Neural progenitor cell (in vitro differentiated cells): ENCODE measurements at regions not wholly inside any gene's neighbourhood (a gene's known extent, or its start where the extent isn't known, plus 50 kb on each side); places are given as distances from the start of the nearest gene placed in this dataset.

Source experiments
- DNase-seq: peaks from one replicate; pipeline ENCODE4 v3.0.0-alpha.2; 2016; ENCODE audit warnings: low spot score
- H2AFZ ChIP-seq: fragments of 200-600 bp; sonication (generic); replicated peaks from 2 replicates; pipeline ENCODE4 v1.6.1; 2016; ENCODE audit warnings: antibody characterized with exemption
- H3F3A ChIP-seq: fragments of 200-600 bp; sonication (generic); 2 replicates; pipeline ENCODE4 v1.6.1; 2016; ENCODE audit warnings: antibody characterized with exemption, low read depth
- H3K27ac ChIP-seq: fragments of 200-600 bp; sonication (generic); 2 replicates; pipeline ENCODE4 v1.5.1; 2016; ENCODE audit warnings: mild to moderate bottlenecking
- H3K27me3 ChIP-seq: fragments of 200-600 bp; sonication (generic); 2 replicates; pipeline ENCODE4 v1.6.1; 2016; ENCODE audit warnings: mild to moderate bottlenecking, moderate library complexity
- H3K36me3 ChIP-seq: fragments of 200-600 bp; sonication (generic); 2 replicates; pipeline ENCODE4 v1.5.1; 2016
- H3K4me1 ChIP-seq: fragments of 200-600 bp; sonication (generic); 2 replicates; pipeline ENCODE4 v1.6.1; 2016; ENCODE audit warnings: mixed run types
- H3K4me2 ChIP-seq: fragments of 200-600 bp; sonication (generic); 2 replicates; pipeline ENCODE4 v1.6.1; 2016
- H3K4me3 ChIP-seq: fragments of 200-600 bp; sonication (generic); 2 replicates; pipeline ENCODE4 v1.5.1; 2016
- H3K79me2 ChIP-seq: fragments of 200-600 bp; sonication (generic); 2 replicates; pipeline ENCODE4 v1.6.1; 2016; ENCODE audit warnings: low read depth
- H3K9ac ChIP-seq: fragments of 200-600 bp; sonication (generic); 2 replicates; pipeline ENCODE4 v1.6.1; 2016
- H3K9me3 ChIP-seq: fragments of 200-600 bp; sonication (generic); 2 replicates; pipeline ENCODE4 v1.5.1; 2016; ENCODE audit warnings: low read depth
- H4K20me1 ChIP-seq: fragments of 200-600 bp; sonication (generic); 2 replicates; pipeline ENCODE4 v1.6.1; 2016; ENCODE audit warnings: low read depth
- H3K27ac Mint-ChIP-seq: 3 replicates; pipeline ENCODE4 v1.8.0; 2021; ENCODE audit warnings: mixed read lengths
- H3K27me3 Mint-ChIP-seq: 2 replicates; pipeline ENCODE4 v1.8.0; 2022; ENCODE audit warnings: low read depth, mild to moderate bottlenecking, inconsistent platforms, moderate library complexity, mixed read lengths; ENCODE audit not compliant: insufficient read depth
- H3K36me3 Mint-ChIP-seq: 3 replicates; pipeline ENCODE4 v1.8.0; 2021; ENCODE audit warnings: mixed read lengths
- H3K4me1 Mint-ChIP-seq: 3 replicates; pipeline ENCODE4 v1.8.0; 2021; ENCODE audit warnings: mixed read lengths
- H3K4me3 Mint-ChIP-seq: 3 replicates; pipeline ENCODE4 v1.8.0; 2021; ENCODE audit warnings: mild to moderate bottlenecking, moderate library complexity, mixed read lengths
- H3K9me3 Mint-ChIP-seq: 3 replicates; pipeline ENCODE4 v1.8.0; 2020; ENCODE audit warnings: mixed read lengths
- EZH2 ChIP-seq: fragments of 200-600 bp; sonication (generic); IDR thresholded peaks from 2 replicates; pipeline ENCODE4 v1.6.1; 2017; ENCODE audit warnings: antibody characterized with exemption, mild to moderate bottlenecking, moderate library complexity
- EZH2phosphoT487 ChIP-seq: fragments of 200-600 bp; sonication (generic); IDR thresholded peaks from 2 replicates; pipeline ENCODE4 v1.6.1; 2017; ENCODE audit warnings: antibody characterized with exemption
- TF ChIP-seq, protein P1 (sequence below): fragments of 200-600 bp; sonication (generic); IDR thresholded peaks from 2 replicates; pipeline ENCODE4 v1.5.1; 2017; ENCODE audit warnings: antibody characterized with exemption, mild to moderate bottlenecking

DNA sequence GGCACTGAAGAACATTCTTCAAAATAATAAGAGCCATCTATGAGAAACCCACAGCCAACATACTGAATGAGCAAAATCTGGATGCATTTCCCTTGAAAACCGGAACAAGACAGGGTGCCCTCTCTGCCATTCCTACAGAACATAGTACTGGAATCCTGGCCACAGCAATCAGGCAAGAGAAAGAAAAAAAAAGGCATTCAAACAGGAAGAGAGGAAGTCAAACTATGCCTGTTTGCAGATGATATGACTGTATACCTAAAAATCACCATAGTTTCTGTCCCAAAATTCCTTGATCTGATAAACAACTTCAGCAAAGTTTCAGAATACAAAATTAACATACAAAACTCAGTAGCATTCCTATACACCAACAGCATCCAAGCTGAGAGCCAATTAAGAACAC is 119.5 kb upstream of the PARD3B start:
- no peaks in the 10 kb centered on the region for H3K79me2 ChIP-seq
- no peaks in the 10 kb centered on the region for H3K36me3 ChIP-seq
- Mint-ChIP-seq H3K4me1 (no peaks in the 10 kb centered on the region), H3K27me3 (no peaks in the 10 kb centered on the region), H3K4me3 (no peak overlapping the region), H3K9me3 (peaks cover 23% of the 10 kb centered on the region), H3K36me3 (peaks cover 3% of the 10 kb centered on the region), H3K27ac (no peak overlapping the region)
- H3K27ac ChIP-seq: no peak overlapping the region
- no peaks in the 10 kb centered on the region for H4K20me1 ChIP-seq
- no peak overlapping the region for H2AFZ ChIP-seq
- H3F3A ChIP-seq: no peaks in the 10 kb centered on the region
- H3K27me3 ChIP-seq: no peaks in the 10 kb centered on the region
- no peak overlapping the region for H3K9ac ChIP-seq
- TF ChIP-seq, protein P1, sequence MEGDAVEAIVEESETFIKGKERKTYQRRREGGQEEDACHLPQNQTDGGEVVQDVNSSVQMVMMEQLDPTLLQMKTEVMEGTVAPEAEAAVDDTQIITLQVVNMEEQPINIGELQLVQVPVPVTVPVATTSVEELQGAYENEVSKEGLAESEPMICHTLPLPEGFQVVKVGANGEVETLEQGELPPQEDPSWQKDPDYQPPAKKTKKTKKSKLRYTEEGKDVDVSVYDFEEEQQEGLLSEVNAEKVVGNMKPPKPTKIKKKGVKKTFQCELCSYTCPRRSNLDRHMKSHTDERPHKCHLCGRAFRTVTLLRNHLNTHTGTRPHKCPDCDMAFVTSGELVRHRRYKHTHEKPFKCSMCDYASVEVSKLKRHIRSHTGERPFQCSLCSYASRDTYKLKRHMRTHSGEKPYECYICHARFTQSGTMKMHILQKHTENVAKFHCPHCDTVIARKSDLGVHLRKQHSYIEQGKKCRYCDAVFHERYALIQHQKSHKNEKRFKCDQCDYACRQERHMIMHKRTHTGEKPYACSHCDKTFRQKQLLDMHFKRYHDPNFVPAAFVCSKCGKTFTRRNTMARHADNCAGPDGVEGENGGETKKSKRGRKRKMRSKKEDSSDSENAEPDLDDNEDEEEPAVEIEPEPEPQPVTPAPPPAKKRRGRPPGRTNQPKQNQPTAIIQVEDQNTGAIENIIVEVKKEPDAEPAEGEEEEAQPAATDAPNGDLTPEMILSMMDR: no peak
- no peak overlapping the region for H3K4me2 ChIP-seq
- no peaks in the 10 kb centered on the region for H3K4me1 ChIP-seq
- H3K9me3 ChIP-seq: no peaks in the 10 kb centered on the region
- no peak overlapping the region for H3K4me3 ChIP-seq
- no peak for DNase-seq

DNA sequence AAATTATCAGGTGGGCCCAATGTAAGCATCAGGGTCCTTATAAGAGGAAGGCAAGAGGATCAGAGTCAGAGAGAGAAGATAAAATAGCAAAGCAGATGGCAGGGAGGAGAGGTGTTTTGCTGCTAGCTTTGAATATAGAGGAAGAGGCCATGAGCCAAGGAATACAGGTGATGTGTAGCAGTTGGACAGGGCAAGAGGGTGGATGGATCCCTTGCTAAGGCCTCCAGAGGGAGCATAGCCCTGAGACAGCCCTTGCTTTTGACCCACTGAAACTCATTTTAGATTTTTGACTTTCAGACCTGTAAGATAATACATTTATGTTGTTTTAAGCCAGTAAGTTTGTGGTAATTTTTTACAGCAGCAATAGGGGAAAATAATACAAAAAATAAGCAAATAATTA is 116.6 kb upstream of the PARD3B start:
- no peaks in the 10 kb centered on the region for H3K36me3 Mint-ChIP-seq
- Histone ChIP-seq H4K20me1 (no peaks in the 10 kb centered on the region), H3K27ac (no peak overlapping the region), H3K36me3 (no peaks in the 10 kb centered on the region), H3K4me1 (no peaks in the 10 kb centered on the region), H3K79me2 (no peaks in the 10 kb centered on the region), H3K9me3 (no peaks in the 10 kb centered on the region), H2AFZ (no peak overlapping the region), H3K4me3 (no peak overlapping the region), H3K27me3 (no peaks in the 10 kb centered on the region), H3K9ac (no peak overlapping the region), H3K4me2 (no peak overlapping the region), H3F3A (no peaks in the 10 kb centered on the region)
- H3K9me3 Mint-ChIP-seq: peaks cover 35% of the 10 kb centered on the region
- no peaks in the 10 kb centered on the region for H3K27me3 Mint-ChIP-seq
- TF ChIP-seq, protein P1: no peak
- no peak for TF ChIP-seq EZH2
- no peak for TF ChIP-seq EZH2phosphoT487
- DNase-seq: no peak
- H3K4me1 Mint-ChIP-seq: no peaks in the 10 kb centered on the region
- no peak overlapping the region for H3K27ac Mint-ChIP-seq
- H3K4me3 Mint-ChIP-seq: no peak overlapping the region

DNA sequence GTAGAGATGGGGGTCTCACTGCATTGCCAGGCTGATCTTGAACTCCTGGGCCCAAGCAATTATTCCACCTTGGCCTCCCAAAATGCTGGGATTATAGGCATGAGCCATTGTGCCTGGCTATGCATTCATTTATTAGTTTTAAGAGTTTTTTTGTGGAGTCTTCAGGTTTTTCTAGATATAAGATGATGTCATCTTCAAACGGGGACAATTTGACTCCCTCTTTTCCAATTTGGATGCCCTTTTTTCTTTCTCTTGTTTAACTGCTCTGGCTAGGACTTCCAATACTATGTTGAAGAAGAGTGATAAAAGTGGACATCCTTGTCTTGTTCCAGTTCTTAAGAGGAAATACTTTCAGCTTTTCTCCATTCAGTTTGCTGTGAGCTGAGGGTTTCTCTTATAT is 113.7 kb upstream of the PARD3B start:
- no peak overlapping the region for H3K9ac ChIP-seq
- Mint-ChIP-seq H3K27me3 (peaks cover 6% of the 10 kb centered on the region), H3K36me3 (no peaks in the 10 kb centered on the region), H3K4me3 (no peak overlapping the region), H3K9me3 (peaks cover 28% of the 10 kb centered on the region), H3K27ac (no peak overlapping the region), H3K4me1 (peaks cover 4% of the 10 kb centered on the region)
- no peak overlapping the region for H3K4me2 ChIP-seq
- H3F3A ChIP-seq: no peaks in the 10 kb centered on the region
- H3K27me3 ChIP-seq: no peaks in the 10 kb centered on the region
- H3K4me1 ChIP-seq: no peaks in the 10 kb centered on the region
- H3K9me3 ChIP-seq: no peaks in the 10 kb centered on the region
- H2AFZ ChIP-seq: no peak overlapping the region
- no peaks in the 10 kb centered on the region for H4K20me1 ChIP-seq
- H3K27ac ChIP-seq: no peak overlapping the region
- H3K79me2 ChIP-seq: no peaks in the 10 kb centered on the region
- no peak overlapping the region for H3K4me3 ChIP-seq
- no peak for DNase-seq
- no peak for TF ChIP-seq EZH2phosphoT487
- TF ChIP-seq, protein P1: no peak
- no peak for TF ChIP-seq EZH2
- no peaks in the 10 kb centered on the region for H3K36me3 ChIP-seq

DNA sequence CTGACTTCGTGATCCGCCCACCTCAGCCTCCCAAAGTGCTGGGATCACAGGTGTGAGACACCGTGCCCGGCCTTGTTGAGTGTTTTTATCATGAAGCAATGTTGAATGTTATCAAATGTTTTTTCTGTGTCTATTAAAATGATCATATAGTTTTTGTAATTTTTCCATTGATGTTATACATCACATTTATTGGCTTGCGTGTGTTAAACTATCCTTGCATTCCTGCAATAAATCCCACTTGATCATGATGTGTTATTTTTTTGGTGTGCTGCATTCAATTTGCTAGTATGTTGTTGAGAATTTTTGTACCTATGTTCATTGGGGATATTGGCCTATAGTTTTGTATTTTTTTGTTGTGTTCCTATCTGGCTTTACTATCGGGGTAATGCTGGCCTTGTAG is 113.1 kb upstream of the PARD3B start:
- no peak overlapping the region for H3K27ac Mint-ChIP-seq
- TF ChIP-seq, protein P1: no peak
- TF ChIP-seq EZH2phosphoT487: no peak
- no peak for TF ChIP-seq EZH2
- H3K27me3 Mint-ChIP-seq: peaks cover 6% of the 10 kb centered on the region
- no peak for DNase-seq
- H3K4me3 ChIP-seq: no peak overlapping the region
- no peak overlapping the region for H3K4me3 Mint-ChIP-seq
- H3K9me3 Mint-ChIP-seq: peaks cover 28% of the 10 kb centered on the region
- H2AFZ ChIP-seq: no peak overlapping the region
- H3K4me1 ChIP-seq: no peaks in the 10 kb centered on the region
- no peaks in the 10 kb centered on the region for H3K79me2 ChIP-seq
- peaks cover 5% of the 10 kb centered on the region for H3K4me1 Mint-ChIP-seq
- no peaks in the 10 kb centered on the region for H3F3A ChIP-seq
- no peaks in the 10 kb centered on the region for H3K36me3 ChIP-seq
- H3K27me3 ChIP-seq: no peaks in the 10 kb centered on the region
- no peak overlapping the region for H3K9ac ChIP-seq
- no peaks in the 10 kb centered on the region for H3K9me3 ChIP-seq
- H3K27ac ChIP-seq: no peak overlapping the region
- no peaks in the 10 kb centered on the region for H4K20me1 ChIP-seq
- no peaks in the 10 kb centered on the region for H3K36me3 Mint-ChIP-seq
- no peak overlapping the region for H3K4me2 ChIP-seq
